GM20431 (cell line): ENCODE measurements at regions not wholly inside any gene's neighbourhood (a gene's known extent, or its start where the extent isn't known, plus 50 kb on each side); places are given as distances from the start of the nearest gene placed in this dataset.
"Not testable (repeated sequence)": the region's sequence is repeated elsewhere in the genome, so short reads cannot be mapped to it uniquely, and the experiment has no call there.

ENCODE experiments used
- in situ Hi-C: fragments of 300-500 bp; cut with MseI, MboI; formaldehyde crosslinking; loops from one replicate; pipeline ENCODE4 v1.15.0; 2020; ENCODE audit warnings: low sequenced_read_pairs; ENCODE audit not compliant: unreplicated experiment

GRCh38 chr20:51137461-51137860 lies 114.6 kb upstream of the KCNG1 start:
- in situ Hi-C loops: no loop called here

- in situ Hi-C loops: no loop called here
Observed at GRCh38 chr20:51135926-51136715, 113.2 kb upstream of the KCNG1 start.

- in situ Hi-C loops: no loop called here
Observed at GRCh38 chr20:51134405-51134804, 111.5 kb upstream of the KCNG1 start.

- in situ Hi-C loops: no loop called here
Observed at GRCh38 chr20:51132279-51132678, 109.4 kb upstream of the KCNG1 start.

GRCh38 chr20:51131811-51132210 lies 108.9 kb upstream of the KCNG1 start:
- in situ Hi-C loops: no loop called here

GRCh38 chr20:51129147-51129776 lies 106.4 kb upstream of the KCNG1 start:
- in situ Hi-C loops: no loop called here

GRCh38 chr20:51128198-51128597 lies 105.3 kb upstream of the KCNG1 start:
- in situ Hi-C loops: no loop called here

GRCh38 chr20:51127713-51128112 lies 104.8 kb upstream of the KCNG1 start:
- in situ Hi-C loops: no loop called here

- in situ Hi-C loops: no loop called here
Observed at GRCh38 chr20:51126337-51126736, 103.4 kb upstream of the KCNG1 start.

GRCh38 chr20:51125780-51126179 lies 102.9 kb upstream of the KCNG1 start:
- in situ Hi-C loops: no loop called here

- in situ Hi-C loops: no loop called here
Observed at GRCh38 chr20:51125105-51125504, 102.2 kb upstream of the KCNG1 start.

- in situ Hi-C loops: not testable (repeated sequence)
Observed at GRCh38 chr20:51123887-51124286, 101.0 kb upstream of the KCNG1 start.

- in situ Hi-C loops: no loop called here
Observed at GRCh38 chr20:51122931-51123658, 100.2 kb upstream of the KCNG1 start.

GRCh38 chr20:51121901-51122412 lies 99.0 kb upstream of the KCNG1 start:
- in situ Hi-C loops: no loop called here

GRCh38 chr20:51121272-51121671 lies 98.4 kb upstream of the KCNG1 start:
- in situ Hi-C loops: no loop called here

GRCh38 chr20:51120868-51121267 lies 98.0 kb upstream of the KCNG1 start:
- in situ Hi-C loops: no loop called here

- in situ Hi-C loops: no loop called here
Observed at GRCh38 chr20:51120438-51120837, 97.5 kb upstream of the KCNG1 start.

GRCh38 chr20:51119914-51120313 lies 97.0 kb upstream of the KCNG1 start:
- in situ Hi-C loops: no loop called here

- in situ Hi-C loops: no loop called here
Observed at GRCh38 chr20:51118985-51119527, 96.1 kb upstream of the KCNG1 start.

GRCh38 chr20:51118216-51118615 lies 95.3 kb upstream of the KCNG1 start:
- in situ Hi-C loops: no loop called here
